Muscle layer of duodenum (tissue), 2 donors: ENCODE measurements at regions not wholly inside any gene's neighbourhood (a gene's known extent, or its start where the extent isn't known, plus 50 kb on each side); places are given as distances from the start of the nearest gene placed in this dataset.

Experiments used
- H3K27ac ChIP-seq: one replicate; pipeline ENCODE4 v1.7.0; 2013; ENCODE audit warnings: mild to moderate bottlenecking, low read length
- H3K27me3 ChIP-seq: one replicate; pipeline ENCODE4 v1.7.0; 2013; ENCODE audit warnings: low read depth, mild to moderate bottlenecking, control low read depth, low read length
- H3K36me3 ChIP-seq, 2 donors: one replicate each; pipeline ENCODE4 v1.7.0; 2013; ENCODE audit warnings: low read length in 2 of 2, control low read depth in 1 of 2, mild to moderate bottlenecking in 1 of 2; ENCODE audit not compliant: insufficient read depth in 2 of 2, control insufficient read depth in 1 of 2
- H3K4me1 ChIP-seq, 2 donors: one replicate each; pipeline ENCODE4 v1.7.0; 2013; ENCODE audit warnings: low read length in 2 of 2, mild to moderate bottlenecking in 2 of 2, control low read depth in 1 of 2, moderate library complexity in 1 of 2; ENCODE audit not compliant: insufficient read depth in 2 of 2, control insufficient read depth in 1 of 2
- H3K4me3 ChIP-seq, 2 donors: one replicate each; pipeline ENCODE4 v1.7.0; 2013; ENCODE audit warnings: low read length in 2 of 2, low read depth in 1 of 2, mild to moderate bottlenecking in 1 of 2
- H3K9me3 ChIP-seq, 2 donors: one replicate each; pipeline ENCODE4 v1.7.0; 2013; ENCODE audit warnings: low read length in 2 of 2, control low read depth in 1 of 2, mild to moderate bottlenecking in 1 of 2; ENCODE audit not compliant: control insufficient read depth in 1 of 2
- donor health status: healthy.

GRCh38 chr3:135448520-135448919 is 517.0 kb upstream of the PPP2R3A start:
- no peak overlapping the region for H3K27ac ChIP-seq
- H3K27me3 ChIP-seq = no peaks in the 10 kb centered on the region
- no peak overlapping the region for H3K4me3 ChIP-seq
- no peaks in the 10 kb centered on the region for H3K36me3 ChIP-seq
- no peaks in the 10 kb centered on the region for H3K9me3 ChIP-seq
- no peaks in the 10 kb centered on the region for H3K4me1 ChIP-seq

DNA sequence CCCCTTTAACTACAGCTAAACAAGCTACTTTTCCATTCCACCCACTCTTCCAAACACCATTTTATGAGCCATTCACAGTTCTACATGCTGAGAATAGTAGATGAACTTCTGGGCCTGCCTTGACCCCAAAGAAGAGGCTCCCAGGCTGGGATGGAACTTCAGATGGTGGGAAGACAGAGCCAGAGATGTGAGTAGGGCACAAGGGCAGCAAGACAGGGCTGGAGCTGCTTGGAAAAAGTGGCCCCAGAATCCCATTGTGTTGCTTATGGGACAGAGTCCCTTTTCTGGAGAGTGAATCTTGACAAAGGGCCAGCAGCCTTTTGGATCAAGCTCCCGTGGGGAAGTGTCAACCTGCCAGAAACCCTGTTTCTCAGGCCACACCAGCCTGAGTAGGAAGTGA is 516.5 kb upstream of the PPP2R3A start:
- no peaks in the 10 kb centered on the region for H3K36me3 ChIP-seq
- no peaks in the 10 kb centered on the region for H3K9me3 ChIP-seq
- H3K27me3 ChIP-seq = no peaks in the 10 kb centered on the region
- H3K4me3 ChIP-seq = no peak overlapping the region
- no peak overlapping the region for H3K27ac ChIP-seq
- H3K4me1 ChIP-seq = no peaks in the 10 kb centered on the region

GRCh38 chr3:135451037-135451785 is 514.3 kb upstream of the PPP2R3A start:
- H3K4me1 ChIP-seq = no peaks in the 10 kb centered on the region
- no peak overlapping the region for H3K27ac ChIP-seq
- no peak overlapping the region for H3K4me3 ChIP-seq
- H3K27me3 ChIP-seq = peaks cover under 1% of the 10 kb centered on the region
- H3K36me3 ChIP-seq = no peaks in the 10 kb centered on the region
- H3K9me3 ChIP-seq = no peaks in the 10 kb centered on the region

DNA sequence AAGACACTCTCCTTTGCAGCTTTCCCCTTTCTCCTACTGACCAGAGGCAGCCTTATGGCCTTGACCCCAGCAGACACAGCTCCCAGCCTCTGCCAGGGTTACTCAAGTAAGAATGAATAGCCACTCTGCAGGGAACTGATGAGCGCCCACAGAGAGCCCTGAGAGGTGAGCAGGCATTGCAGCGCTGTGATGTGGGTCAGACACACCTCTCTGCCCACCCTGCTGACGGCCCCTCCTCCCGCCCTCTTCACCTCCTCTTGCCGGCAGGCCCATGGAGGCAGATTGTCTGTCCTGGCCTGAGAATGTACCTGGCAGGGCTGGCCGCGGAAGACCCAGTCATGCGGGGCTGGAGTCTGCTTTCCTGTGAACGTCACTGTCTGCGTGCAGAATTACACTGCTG is 512.6 kb upstream of the PPP2R3A start:
- Histone ChIP-seq H3K27ac (no peak overlapping the region), H3K4me1 (no peaks in the 10 kb centered on the region), H3K4me3 (no peak overlapping the region), H3K36me3 (no peaks in the 10 kb centered on the region), H3K9me3 (no peaks in the 10 kb centered on the region), H3K27me3 (peaks cover 4% of the 10 kb centered on the region)

GRCh38 chr3:135453326-135453725 is 512.2 kb upstream of the PPP2R3A start:
- Histone ChIP-seq H3K9me3 (no peaks in the 10 kb centered on the region), H3K36me3 (no peaks in the 10 kb centered on the region), H3K27me3 (peaks cover 4% of the 10 kb centered on the region), H3K27ac (no peak overlapping the region), H3K4me1 (no peaks in the 10 kb centered on the region), H3K4me3 (no peak overlapping the region)

GRCh38 chr3:135454890-135455289 is 510.6 kb upstream of the PPP2R3A start:
- Histone ChIP-seq H3K27ac (no peak overlapping the region), H3K36me3 (no peaks in the 10 kb centered on the region), H3K9me3 (no peaks in the 10 kb centered on the region), H3K4me3 (no peak overlapping the region), H3K4me1 (no peaks in the 10 kb centered on the region), H3K27me3 (peaks cover 4% of the 10 kb centered on the region)

DNA sequence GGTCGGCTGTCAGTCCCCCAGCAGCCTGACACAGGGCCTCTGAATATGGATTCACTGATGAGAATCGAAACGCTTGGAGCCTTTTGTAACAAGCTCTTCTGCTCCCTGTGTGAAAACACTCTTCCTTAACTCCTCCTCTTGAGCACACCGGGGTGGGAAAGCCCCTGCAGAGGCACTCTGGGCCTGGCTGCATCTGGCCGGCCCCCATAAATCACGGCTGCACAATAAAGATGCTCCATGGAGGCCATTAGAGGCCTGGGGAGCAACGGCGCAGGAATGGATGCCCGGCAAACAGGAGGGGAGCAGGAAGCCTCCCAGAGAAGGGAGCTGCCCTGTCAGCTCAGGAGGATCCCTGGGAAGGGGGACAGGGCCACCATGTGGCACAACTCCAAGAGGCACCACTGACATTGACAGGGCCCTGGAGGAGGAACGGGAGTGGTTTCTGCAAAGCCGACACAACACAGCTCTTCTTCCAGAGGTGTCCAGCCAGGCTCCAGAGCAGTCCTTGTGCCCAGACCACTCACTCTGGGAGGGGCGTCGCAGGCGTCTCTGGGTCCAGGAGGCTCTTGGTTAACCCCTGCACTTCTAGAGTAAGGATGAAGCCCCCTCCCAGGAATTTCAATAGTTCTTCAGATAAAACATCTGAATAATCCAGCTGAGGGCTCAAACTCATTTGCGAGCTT is 509.3 kb upstream of the PPP2R3A start:
- Histone ChIP-seq H3K4me3 (no peak overlapping the region), H3K27me3 (peaks cover 4% of the 10 kb centered on the region), H3K4me1 (no peaks in the 10 kb centered on the region), H3K27ac (no peak overlapping the region), H3K9me3 (no peaks in the 10 kb centered on the region), H3K36me3 (no peaks in the 10 kb centered on the region)

- Histone ChIP-seq H3K27ac (no peak overlapping the region), H3K36me3 (no peaks in the 10 kb centered on the region), H3K4me3 (no peak overlapping the region), H3K9me3 (no peaks in the 10 kb centered on the region), H3K4me1 (no peaks in the 10 kb centered on the region), H3K27me3 (peaks cover 4% of the 10 kb centered on the region)
These were observed 506.8 kb upstream of the PPP2R3A start for GRCh38 chr3:135458541-135459322.

DNA sequence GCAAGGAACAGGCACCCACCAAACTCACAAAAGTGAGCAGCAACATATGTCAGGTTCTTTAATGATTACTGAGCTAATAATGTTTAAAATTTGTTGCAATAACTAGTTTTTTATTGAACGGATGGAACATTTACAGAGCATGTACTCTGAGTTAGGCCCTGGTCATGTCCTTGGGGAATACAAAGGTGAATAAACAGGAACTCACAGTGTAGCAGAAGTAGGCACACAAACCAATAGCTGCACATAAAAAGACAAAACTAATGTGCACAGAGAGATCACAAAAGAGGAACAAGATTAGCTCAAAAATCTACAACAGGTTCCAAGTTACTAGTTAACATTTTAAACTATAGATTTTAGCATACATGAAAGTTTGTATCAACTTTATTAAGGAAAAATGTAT is 505.3 kb upstream of the PPP2R3A start:
- H3K27me3 ChIP-seq = peaks cover 4% of the 10 kb centered on the region
- H3K4me1 ChIP-seq = no peaks in the 10 kb centered on the region
- H3K27ac ChIP-seq = no peak overlapping the region

DNA sequence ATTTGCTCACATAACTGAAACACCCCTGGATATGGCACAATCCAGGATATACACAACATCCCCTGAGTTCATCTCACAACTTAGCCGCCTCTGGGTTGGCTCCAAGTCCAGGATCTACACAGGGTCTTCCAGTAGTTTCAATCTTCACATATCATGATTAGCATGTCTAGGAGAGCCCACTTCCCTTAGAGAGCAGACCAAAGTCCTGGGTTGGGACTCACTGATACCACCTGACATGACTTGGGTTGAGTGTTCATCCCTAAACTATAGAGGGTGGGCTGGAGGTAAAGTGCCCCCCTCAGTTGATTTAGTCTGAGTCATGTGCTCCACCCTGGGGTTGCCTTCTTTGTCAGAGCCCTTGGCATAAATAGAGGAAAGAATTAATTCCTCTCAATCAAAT is 493.6 kb upstream of the PPP2R3A start:
- no peaks in the 10 kb centered on the region for H3K27me3 ChIP-seq

More for the DNA sequence above, 505.3 kb upstream of the PPP2R3A start:
- no peak overlapping the region for H3K4me3 ChIP-seq
- no peaks in the 10 kb centered on the region for H3K36me3 ChIP-seq
- no peaks in the 10 kb centered on the region for H3K9me3 ChIP-seq

GRCh38 chr3:135473449-135473848 is 492.1 kb upstream of the PPP2R3A start:
- H3K4me1 ChIP-seq = no peaks in the 10 kb centered on the region
- H3K9me3 ChIP-seq = no peaks in the 10 kb centered on the region
- no peak overlapping the region for H3K4me3 ChIP-seq
- no peaks in the 10 kb centered on the region for H3K27me3 ChIP-seq
- H3K36me3 ChIP-seq = no peaks in the 10 kb centered on the region
- H3K27ac ChIP-seq = no peak overlapping the region

More for the DNA sequence above, 493.6 kb upstream of the PPP2R3A start:
- Histone ChIP-seq H3K4me3 (no peak overlapping the region), H3K4me1 (no peaks in the 10 kb centered on the region), H3K27ac (no peak overlapping the region), H3K36me3 (no peaks in the 10 kb centered on the region), H3K9me3 (no peaks in the 10 kb centered on the region)
